Hematopoietic multipotent progenitor cell treated with erythropoietin and hydrocortisone succinate and interleukin-3 and kit ligand, for 15 days (in vitro differentiated cells): ENCODE measurements at regions not wholly inside any gene's neighbourhood (a gene's known extent, or its start where the extent isn't known, plus 50 kb on each side); places are given as distances from the start of the nearest gene placed in this dataset.

Experiments
- DNase-seq: peaks from one replicate; pipeline ENCODE4 v3.0.0-alpha.2; 2015; ENCODE audit warnings: low spot score

DNA sequence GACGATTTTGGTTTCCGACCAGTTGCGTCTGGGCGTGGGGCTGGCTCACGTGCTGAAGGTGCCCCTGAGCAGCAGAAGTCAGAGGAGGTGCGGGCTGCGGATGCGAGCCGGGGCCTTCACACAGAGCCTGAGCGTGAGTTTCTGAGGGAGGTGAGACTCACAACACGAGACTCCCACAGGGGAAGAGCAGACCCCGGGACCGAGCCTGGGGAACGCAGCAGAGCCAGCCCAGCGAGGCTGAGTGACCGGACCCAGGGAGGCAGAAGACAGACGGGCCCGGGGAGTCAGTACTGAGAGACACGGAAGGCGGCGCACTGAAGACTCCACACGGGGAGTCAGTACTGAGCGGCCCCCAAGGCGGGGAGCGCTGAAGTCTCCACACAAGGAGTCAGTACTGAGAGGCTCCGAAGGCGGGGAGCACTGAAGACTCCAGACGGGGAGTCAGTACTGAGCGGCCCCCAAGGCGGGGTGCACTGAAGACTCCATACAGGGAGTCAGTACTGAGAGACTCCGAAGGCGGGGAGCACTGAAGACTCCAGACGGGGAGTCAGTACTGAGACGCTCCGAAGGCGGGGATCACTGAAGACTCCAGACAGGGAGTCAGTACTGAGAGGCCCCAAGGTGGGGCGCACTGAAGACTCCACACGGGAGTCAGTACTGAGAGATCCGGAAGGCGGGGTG is 77.8 kb downstream of the DLL1 start:
- no peak for DNase-seq

GRCh38 chr6:170212051-170212756 is 78.7 kb downstream of the DLL1 start:
- no peak for DNase-seq

- DNase-seq = no peak
Measured at GRCh38 chr6:170211404-170212025, 79.4 kb downstream of the DLL1 start.

DNA sequence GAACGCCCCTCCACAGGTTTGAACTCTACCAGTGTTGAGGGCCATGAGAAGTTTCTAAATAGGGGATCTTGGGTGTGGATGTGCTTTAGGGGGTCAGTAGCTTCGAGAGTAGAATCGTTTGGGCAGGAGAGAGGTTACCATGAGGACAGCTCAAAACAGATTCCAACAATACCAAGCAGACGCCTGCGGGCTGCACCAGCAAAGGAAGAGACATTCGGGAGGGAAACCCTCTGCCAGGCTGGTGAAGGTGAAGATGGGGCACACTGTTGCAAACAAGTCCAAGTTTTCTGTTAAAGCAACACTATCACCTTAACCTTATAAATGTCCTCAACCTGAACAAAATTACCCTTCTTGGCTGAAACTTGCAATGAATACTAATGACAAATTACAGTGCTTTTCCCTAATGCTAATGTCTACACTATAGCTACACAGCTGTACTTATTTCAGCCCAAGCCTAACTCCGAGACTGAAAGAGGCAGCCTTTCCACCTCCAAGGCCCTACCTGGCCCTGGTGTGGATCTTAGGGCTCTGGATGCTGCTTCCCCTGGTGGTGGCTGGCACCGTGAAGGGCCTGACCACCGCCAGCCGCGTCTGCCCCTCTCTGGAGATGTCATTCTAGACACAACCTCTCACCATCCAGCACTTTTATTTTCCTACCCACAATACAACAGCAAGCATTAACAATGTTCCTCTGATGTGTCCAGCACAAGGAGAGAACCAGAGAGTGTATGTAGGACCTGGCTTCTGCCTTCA is 80.1 kb downstream of the DLL1 start:
- no peak for DNase-seq

GRCh38 chr6:170210026-170210390 is 80.9 kb downstream of the DLL1 start:
- no peak for DNase-seq

DNA sequence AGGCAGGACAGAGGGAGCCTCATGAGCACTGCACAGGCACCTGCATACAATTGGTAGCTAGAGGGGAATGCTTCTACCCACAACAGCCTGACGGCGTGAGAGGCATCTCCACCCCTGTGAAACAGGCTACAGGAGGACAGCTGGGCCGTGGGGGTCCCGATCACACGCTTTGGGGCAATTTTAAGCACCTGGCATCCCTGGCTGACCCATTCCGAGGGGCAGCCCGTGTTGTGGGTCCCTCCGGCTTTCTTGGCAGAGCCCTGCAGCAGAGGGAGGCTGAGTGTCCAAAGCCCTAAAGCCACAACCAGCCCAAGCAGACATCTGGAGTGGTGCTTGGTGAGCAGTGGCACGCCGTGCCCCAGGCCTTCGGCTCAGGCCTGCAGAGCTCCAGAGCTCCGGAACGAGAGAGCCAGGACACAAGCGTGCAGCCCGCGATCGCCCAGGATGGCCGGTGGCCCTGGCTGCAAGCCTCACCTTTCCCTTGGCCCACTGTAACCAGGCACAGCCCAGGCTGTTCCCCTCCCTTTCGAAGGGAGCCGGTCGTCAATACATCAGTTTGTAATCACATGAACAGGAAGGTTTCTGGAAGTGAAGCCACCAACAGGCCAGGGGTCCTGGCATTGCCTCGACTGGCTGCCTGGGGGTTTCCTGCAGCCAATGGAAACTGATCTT is 81.4 kb downstream of the DLL1 start:
- DNase-seq = no peak

DNA sequence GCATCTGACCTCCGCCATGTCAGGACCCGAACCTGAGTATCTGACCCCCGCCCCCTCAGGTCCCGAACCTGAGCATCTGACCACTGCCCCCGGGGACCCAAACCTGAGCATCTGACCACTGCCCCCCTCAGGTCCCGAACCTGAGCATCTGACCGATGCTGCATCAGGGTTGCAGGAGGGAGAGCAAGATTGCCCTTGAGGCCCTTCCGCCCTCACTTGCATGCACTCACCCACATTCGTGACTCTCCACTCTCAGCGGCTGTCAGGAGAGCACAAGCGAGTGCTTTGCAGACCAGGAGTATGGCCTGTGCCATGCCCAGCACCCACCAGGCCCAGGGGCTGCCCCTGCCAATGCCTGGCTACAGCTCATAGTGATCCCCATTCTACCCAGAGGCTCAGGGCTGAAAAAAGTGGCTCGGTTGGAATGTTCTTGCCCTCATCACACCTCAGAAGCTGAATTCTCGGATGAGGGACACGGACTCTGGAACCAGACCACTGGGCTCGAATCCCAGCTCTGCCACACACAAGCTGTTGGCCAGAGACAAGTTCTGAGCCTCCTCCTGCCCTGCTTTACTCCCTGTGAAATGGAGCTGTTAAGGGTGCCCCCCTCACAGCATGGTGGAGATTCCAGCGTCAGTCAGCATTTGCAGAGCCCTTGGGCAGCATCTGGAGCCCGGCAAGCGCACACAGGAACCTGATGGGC is 82.1 kb downstream of the DLL1 start:
- DNase-seq = no peak

- no peak for DNase-seq
Measured at GRCh38 chr6:170208182-170208601, 82.7 kb downstream of the DLL1 start.

DNA sequence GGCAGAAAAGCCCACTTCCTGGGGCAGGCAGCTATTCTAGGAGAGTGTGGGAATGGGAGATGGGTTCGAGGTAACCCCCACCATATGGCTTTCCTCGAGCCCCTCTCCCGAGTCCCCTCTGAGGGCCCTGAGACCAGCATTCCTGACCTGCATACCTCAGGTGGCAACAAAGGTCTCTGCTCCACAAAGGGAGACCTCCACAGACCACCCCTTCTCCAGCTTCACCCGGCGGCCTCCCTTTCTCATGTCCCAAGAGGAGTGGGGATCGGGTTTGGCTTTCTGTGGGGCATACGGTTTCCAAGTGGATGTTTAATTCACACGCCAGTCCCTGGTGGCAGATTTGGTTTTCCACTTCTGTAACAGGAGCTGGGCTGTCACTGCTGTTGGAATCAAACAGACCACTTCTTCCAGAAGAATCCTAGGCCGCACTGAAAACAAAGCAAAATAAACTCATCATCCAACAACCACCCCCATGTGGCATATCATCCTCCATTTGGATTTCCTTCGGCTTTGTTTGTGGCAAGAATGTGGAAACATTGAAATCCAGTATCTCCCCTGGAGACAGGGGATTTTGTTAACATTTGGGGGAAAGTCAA is 83.2 kb downstream of the DLL1 start:
- no peak for DNase-seq

DNA sequence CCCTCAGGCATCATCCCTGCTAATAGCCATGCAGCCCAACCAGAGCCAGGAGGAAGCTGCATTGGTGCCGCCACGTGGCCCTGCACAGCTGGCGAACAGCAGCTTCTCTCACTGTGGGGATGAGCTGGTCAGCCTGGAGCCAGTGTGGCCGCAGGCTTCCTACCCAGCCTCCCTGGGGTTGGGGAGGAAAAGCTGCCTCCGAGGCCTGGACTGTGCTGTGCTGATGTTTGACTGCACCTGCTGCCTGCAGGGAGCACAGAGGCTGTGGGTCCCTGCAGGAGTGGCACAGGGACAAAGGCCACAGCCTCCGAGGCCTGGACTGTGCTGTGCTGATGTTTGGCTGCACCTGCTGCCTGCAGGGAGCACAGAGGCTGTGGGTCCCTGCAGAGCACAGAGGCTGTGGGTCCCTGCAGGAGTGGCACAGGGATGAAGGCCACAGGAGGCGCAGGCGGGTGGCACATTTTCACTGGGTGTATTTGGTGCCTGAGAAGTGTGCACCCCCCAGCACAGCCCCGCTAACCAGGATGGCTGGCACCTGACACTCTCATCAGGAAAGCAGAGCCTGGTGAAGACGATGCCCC is 83.9 kb downstream of the DLL1 start:
- DNase-seq = no peak

GRCh38 chr6:170206317-170206621 is 84.6 kb downstream of the DLL1 start:
- no peak for DNase-seq

GRCh38 chr6:170205534-170206316 is 85.2 kb downstream of the DLL1 start:
- DNase-seq = no peak

- DNase-seq = no peak
Measured at GRCh38 chr6:170205126-170205525, 85.8 kb downstream of the DLL1 start.

DNA sequence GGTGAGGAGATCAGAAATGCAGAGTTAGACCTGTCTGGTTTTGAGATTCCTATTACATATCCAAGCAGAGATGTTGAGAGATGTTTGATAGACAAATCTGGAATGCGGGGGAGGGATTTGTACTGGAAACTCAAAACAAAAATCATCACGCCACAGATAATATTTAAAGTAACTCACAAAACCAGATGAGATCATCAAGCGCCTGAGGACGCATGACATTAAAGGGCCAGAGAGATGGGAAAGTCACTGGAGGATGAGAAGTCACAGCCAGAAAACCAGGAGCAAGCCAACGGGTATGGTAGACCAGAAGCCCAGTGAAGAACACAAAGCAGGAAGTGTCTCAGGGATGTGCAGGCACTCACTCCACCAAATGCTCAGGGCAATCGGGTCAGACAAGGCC is 87.7 kb downstream of the DLL1 start:
- DNase-seq = no peak

DNA sequence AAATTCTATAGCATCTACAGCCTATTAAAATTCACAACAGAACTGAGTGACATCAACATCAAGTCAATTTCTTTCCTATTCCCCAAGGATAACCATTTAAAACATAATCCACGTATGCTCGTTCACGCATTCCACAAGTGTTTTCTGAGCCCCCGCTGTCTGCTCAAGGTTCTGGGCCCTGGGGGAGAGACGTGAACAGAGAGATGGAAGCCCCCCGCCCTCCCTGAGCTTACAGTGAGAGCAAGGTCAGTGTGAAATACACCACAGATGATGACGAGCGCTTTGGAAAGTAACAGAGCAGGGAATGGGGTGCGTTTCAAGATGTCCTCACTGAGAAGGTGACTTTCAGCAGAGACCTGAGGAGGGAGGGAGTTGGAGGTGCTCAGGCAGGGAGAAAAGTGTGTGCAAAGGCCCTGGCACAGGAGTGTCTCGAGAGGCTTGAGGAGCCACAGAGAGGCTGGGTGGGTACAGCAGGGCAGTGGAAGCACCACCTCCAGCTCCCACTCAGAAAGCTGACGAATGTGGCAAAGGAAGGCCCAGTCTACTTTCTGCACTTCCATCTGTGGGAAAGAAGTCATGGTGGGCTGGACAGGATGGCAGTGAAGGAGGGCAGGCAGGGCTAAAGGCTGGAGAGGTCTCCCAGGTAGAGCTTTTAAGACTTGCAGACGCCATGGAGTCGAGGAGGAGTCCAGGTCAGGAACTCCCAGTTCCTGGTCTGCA is 88.3 kb downstream of the DLL1 start:
- no peak for DNase-seq

GRCh38 chr6:170201361-170201760 is 89.5 kb downstream of the DLL1 start:
- DNase-seq = no peak

DNA sequence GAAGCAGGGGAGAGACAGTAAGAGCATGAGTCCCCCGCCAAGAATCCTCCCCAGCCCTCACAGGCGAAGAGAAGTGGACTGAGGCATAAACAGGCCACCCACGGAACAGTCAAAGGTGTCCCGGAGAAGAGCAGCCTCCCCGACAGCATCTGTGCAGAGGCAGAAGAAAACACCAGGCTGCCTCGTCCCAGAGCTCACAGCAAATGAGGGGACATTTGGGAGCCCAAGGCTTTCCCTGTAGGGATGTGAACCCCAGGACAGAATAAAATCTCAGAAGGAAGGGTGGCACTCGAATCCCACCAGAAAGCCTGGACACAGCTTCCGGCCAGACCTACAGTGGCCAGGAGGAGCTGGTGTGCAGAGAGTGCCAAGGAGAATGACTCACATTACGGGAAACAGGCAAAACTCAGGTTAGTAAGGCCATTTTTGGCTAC is 90.4 kb downstream of the DLL1 start:
- DNase-seq = no peak

GRCh38 chr6:170199716-170200115 is 91.2 kb downstream of the DLL1 start:
- no peak for DNase-seq

DNA sequence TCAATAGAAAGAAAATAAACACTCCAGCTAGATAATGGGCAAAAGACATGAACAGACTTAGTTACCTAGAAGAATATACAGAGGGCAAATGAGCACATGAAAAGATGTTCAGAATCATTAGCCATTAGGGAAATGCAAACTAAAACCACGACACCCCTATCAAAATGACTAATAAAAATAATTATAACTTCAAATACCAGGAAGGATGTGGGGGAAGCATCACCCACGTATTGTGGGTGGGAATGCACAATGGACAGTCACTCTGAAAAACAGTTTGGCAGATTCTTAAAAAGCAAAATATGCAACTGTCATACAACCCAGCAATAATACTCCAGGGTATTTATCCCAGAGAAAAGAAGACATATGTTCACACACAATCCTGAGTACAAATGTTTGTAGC is 92.6 kb downstream of the DLL1 start:
- DNase-seq = no peak
